Muscle of back (tissue), 3 donors: ENCODE measurements at regions not wholly inside any gene's neighbourhood (a gene's known extent, or its start where the extent isn't known, plus 50 kb on each side); places are given as distances from the start of the nearest gene placed in this dataset.

Source experiments
- DNase-seq, 3 donors: peaks; one replicate each; pipeline versions ENCODE4 v3.0.0 to v3.0.0-alpha.2; 2013

DNA sequence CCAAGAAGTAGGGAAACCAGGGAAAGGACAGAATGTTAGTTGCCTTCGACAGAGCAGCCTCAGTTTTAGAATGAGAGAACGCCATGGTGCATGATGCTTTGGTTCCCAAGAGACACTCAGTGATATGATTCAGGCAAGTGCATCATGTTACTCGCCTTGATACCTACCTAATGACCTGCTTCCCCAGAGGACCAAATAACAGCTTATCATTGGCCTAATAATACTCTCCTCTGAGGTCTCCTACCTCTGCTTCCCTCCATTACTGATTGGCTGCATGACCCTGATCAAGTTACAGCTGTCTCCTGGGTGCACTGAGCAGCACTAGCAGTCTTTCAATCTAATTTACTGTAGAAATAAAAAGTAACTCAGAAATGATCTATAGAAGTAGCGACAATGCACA, 979.7 kb upstream of the FAT3 start:
- no peak for DNase-seq

- peak in 1 of 3 donors; percentile 20 for DNase-seq
Observed at GRCh38 chr11:91243630-91244029, 981.0 kb upstream of the FAT3 start.

DNA sequence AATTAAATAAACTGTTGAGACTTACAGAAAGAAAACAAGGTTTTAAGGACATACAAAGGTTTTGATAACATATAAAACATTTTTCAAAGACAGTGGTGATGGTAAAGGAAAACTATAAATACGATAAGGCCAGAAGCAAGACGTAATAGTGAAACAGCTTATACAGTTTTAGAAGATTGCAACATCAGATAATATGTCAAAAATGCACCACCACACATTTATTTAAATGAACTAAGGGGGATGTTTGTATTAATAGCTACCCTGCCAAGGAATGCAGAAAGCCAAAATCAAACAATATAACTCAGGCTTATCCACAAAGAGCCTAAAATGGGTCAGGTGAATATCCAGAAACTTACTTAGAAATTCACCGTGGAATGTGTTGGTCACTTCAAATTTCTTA, 981.6 kb upstream of the FAT3 start:
- no peak for DNase-seq

DNA sequence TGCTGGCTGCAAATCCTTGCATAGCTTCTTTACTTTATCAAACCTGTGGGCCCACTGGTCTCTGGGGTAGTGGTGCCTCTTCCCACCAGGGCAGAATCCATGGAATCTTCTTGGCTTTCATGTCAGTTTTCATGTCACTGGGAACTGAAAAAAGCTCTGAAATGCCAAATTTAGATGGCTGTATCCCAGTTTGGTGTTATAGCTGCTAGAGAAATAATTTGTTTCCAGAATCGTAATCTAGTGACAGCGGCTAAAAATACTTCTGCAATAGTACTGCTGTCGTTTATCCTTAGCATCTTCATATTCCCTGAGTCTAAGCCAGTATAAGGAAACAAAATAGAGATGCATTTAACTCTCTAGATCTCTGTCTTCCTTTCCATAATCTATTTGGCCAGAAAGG, 983.4 kb upstream of the FAT3 start:
- DNase-seq = no peak

DNA sequence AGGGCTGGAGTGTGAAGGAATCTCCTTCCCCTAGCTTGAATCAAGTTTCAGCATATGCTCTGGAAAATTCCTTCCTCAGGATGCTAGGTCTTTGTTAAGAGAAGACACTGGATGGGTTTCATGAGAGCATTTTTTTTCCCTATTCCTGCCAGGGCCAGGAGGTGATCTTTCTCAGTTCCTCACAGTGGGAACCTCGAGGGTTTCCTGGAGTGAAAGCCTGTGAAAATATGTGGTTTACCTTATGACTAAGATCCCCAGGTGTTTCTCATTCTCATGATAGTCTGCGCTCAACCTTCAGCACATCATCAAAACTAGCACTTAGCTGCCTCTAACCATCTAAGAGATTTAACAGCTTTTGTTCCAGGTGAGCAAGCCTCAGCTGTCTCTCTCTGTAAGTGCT, 985.3 kb upstream of the FAT3 start:
- DNase-seq = no peak

DNA sequence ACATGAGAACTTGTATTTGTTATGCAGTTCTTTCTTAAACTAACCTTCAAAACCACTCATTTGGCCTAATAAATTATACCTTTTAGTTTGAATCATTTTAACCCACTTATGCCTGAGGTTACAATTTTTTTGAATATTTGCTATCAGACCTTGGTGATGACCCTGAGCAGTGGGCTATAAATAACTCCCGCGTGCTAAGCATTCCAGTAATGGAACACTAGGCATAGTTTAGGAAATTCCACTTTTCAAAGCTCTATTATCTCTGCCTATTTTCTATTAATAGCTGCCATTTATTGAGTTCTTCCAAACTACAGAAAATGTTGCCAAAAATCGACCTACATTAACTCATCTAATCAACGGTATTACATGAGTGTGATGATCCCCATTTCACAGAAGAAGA, 993.4 kb upstream of the FAT3 start:
- no peak for DNase-seq

- no peak for DNase-seq
Observed at GRCh38 chr11:91230647-91231046, 994.0 kb upstream of the FAT3 start.

GRCh38 chr11:91222830-91223229, 1000.0 kb upstream of the CHORDC1 start:
- no peak for DNase-seq

DNA sequence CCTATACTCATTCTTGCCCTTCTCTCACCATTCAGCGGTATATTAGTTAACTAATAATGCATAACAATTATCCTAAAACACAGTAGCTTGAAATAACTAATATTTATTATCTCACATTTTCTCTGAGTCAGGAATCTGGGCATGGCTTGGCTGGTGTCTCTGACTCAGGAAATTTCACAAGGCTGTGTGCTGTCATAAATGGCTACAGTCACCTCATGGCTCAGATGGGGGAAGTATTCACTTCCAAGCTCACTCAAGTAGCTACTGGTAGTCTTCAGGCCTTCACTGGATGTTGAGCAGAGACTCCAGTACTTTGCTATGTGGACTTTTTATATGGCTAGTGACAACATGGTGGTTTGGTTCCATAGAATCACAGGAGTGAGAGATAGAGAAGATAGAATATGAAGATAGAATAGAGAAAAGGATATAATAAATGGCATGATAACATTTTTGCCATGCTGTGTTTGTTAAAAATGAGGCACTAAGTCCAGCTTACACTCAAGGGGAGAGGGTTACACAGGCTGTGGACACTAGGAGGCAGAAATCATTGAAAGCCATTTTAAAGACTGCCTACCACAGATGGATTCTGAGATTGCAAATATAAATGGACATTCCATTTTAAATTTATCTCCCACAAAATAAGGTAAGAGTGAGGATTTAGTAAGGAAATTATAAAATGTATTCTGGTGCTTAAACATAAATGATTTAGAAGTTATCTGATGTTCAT, 997.8 kb upstream of the CHORDC1 start:
- DNase-seq = no peak

DNA sequence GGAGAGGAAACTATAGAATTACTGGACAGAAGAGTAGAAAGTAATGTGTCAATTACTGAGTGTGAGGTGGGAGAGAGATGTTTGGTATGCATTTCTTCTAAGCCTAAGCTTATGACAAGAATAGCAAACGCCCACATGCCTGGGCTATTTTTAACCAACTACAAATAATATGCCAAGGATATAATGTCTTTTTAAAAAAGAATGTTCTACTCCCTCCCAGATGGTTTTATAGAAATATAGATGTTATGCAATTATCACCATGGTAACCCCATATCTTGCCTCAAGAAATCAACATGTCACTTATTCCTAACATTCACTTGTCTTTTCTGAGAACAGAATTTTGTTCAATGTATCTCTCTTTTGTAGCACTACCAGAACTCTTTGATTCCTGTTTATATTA, 996.7 kb upstream of the CHORDC1 start:
- DNase-seq = peak; percentile 22 to 57 (median 49)

- no peak for DNase-seq
Observed at GRCh38 chr11:91209751-91210150, 986.9 kb upstream of the CHORDC1 start.

GRCh38 chr11:91209306-91209705, 986.5 kb upstream of the CHORDC1 start:
- DNase-seq = no peak

GRCh38 chr11:91199866-91200265, 977.0 kb upstream of the CHORDC1 start:
- peak in 1 of 3 donors; percentile 16 for DNase-seq

- peak in 1 of 3 donors; percentile 10 for DNase-seq
Observed at GRCh38 chr11:91194546-91194945, 971.7 kb upstream of the CHORDC1 start.

GRCh38 chr11:91188484-91188883, 965.6 kb upstream of the CHORDC1 start:
- no peak for DNase-seq

GRCh38 chr11:91187314-91187713, 964.5 kb upstream of the CHORDC1 start:
- peak in 2 of 3 donors; percentile 6 to 17 for DNase-seq

DNA sequence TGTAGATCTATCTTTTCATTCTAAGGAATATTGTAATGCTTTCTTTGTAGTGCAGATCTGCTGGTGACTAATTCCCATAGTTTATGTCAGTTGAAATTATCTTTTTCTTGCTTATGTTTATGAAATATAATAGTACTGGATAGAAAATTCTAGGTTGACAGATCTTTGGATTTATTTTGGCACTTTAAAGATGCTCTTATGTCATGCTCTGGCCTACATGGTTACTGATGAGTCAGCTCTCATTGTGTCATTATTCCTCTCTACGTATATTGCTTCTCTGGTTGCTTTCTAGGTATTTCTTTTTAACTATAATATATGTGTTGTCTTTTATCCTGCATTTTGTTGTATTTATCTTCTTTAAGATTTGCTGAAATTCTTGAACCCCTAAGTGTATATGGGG, 955.5 kb upstream of the CHORDC1 start:
- no peak for DNase-seq

GRCh38 chr11:91174734-91175133, 951.9 kb upstream of the CHORDC1 start:
- DNase-seq = no peak

GRCh38 chr11:91174193-91174592, 951.3 kb upstream of the CHORDC1 start:
- no peak for DNase-seq

- DNase-seq = no peak
Observed at GRCh38 chr11:91173701-91174100, 950.9 kb upstream of the CHORDC1 start.

- no peak for DNase-seq
Observed at GRCh38 chr11:91170711-91171110, 947.9 kb upstream of the CHORDC1 start.

- no peak for DNase-seq
Observed at GRCh38 chr11:91164452-91164822, 941.6 kb upstream of the CHORDC1 start.

DNA sequence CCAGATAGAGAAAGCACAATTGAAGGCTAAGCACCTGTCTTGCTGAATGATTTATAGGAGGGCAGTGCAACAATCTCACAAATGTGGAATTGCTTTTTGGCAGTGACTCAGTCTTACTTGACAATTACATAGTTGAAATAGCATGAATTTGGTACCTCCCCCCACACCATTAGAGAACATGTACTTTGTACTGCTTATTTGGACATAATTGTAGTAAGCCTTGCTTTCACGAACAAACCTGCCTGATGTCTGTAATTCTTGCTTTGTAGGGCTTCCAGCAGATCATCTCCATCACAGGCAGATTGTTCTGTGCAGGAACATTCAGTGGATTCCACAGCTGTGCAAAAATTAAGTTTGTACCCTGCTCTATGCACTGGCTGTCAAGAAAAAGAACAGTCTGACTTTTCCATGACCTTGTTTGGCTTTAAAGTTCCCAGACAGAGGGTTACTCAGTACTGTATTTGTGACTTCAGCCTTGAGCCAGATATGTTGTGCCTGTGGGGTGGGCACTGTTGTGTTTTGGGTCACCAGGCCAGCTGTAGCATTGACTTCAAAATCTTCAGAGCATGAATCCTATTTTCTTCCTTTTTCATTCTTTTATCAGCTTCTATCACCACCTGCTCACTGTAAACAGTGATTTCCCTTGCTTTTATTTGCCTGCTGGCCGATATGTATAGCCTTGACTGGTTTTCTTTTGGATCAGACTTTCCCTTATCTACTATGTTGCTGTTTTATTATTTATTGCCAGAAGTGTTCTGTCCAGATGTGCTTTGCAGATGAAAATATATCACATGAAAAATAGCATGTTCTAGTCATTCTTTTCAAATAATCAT, 941.0 kb upstream of the CHORDC1 start:
- DNase-seq = peak; percentile 47 to 83 (median 72)
